UCSD-AML1 (cell line): ENCODE measurements at regions not wholly inside any gene's neighbourhood (a gene's known extent, or its start where the extent isn't known, plus 50 kb on each side); places are given as distances from the start of the nearest gene placed in this dataset.

Source experiments
- DNase-seq: peaks from one replicate; lab custom pipeline; 2025; ENCODE audit not compliant: unreplicated experiment; lab: John Stamatoyannopoulos, UW

DNA sequence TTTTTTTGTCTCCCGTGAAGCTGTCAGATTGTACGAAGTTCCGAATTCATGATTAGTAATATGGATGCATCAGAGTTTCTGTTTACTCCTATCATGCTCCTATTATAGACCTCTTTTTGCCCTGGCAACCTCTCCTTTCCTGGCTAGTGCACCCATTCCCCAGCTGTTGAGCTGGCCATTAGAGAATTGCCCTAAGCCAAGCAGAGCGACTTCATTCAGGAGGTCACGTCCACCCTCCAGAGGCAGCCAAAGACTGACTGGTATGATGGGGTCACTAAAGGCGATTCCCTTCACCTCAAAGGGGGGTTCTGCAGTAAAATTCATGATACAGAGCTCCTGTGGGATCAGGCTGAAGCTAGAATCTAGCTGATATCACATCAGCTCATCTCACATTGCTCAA is 351.9 kb downstream of the BTBD3 start:
- no peak for DNase-seq

GRCh38 chr20:12270863-12271262 is 353.2 kb downstream of the BTBD3 start:
- DNase-seq, result no peak

DNA sequence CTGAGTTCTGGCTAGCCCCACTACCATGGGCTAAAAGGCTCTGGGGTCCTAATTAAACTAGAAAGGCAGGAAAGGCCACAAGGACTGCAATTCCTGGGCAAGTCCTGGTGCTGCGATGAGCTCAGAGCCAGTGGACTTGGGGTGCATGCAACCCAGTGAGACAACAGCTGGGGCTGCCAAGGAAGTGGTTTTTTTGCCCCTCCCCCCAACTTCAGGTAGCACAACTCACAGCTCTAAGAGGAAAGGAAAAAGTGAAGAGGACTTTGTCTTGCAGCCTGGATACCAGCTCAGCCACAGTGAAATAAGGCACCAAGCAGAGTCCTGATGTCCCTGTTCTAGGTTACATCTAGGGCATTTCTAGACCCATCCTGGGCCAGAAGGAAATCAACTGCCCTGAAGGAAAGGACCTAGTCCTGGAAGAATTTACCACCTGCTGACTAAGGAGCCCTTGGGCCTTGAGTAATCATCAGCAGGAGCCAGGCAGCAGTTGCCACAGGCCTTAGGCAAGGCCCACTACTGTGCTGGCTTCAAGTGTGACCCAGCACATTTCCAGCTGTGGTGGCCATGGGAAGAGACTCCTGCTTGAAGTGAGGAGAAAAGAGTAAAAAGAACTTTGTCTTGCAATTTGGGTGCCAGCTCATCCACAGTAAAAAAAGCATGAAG is 358.4 kb downstream of the BTBD3 start:
- DNase-seq, result no peak

DNA sequence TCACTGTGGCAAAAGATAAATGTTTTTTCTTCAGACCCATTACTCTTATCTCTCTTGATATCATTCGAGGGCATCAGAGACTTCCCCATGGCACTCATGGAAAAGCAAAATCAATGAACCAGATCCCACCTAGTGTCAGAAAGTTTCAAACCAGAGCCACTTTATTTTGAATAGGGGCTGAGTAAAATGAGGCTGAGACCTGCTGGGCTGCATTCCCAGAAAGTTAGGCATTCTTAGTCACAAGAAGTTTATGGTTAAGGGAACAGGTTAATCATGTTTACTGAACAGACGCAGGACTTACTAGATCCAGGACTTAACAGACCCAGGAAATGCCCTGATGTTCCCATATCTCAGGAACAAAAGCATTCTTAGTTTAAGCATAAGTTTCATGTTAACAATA is 369.9 kb downstream of the BTBD3 start:
- DNase-seq, result no peak

DNA sequence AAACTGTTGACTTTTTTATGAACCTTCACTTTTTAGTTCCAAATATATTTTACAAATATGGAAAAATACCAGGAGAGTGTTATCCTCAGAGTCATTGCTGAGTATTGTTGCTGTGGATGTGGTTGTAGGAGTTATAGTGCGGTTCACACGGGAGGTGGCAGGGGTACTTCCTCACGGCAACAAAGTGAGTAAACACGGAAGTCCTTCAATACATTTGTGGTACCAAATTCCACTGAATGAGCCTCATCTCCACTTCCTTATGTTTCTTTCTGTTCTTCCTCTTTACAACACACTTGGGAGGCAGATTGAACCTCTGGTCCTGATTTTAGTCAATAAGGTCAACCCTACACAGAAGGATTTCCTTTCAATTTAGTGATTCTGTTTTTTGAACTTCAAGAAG is 371.8 kb downstream of the BTBD3 start:
- DNase-seq, result no peak

DNA sequence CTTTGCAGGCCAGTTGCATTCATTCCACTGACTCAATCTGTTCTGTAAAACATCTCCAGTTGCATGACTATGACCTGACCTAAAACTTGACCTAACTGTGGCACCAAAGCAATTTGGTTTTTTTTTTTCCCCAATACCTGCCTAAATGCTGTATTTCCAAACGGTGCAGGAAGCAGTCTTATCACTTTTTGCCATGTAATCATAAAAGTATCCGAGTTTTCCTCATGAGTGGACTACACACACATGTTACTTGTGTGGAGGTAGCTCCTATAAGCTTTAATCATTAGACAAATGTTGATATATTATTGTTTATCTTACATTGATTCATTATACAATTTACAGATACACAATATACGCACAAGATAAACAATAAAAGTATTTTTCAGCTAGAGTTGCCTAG is 373.7 kb downstream of the BTBD3 start:
- DNase-seq, result no peak

GRCh38 chr20:12293900-12294299 is 376.2 kb downstream of the BTBD3 start:
- no peak for DNase-seq

DNA sequence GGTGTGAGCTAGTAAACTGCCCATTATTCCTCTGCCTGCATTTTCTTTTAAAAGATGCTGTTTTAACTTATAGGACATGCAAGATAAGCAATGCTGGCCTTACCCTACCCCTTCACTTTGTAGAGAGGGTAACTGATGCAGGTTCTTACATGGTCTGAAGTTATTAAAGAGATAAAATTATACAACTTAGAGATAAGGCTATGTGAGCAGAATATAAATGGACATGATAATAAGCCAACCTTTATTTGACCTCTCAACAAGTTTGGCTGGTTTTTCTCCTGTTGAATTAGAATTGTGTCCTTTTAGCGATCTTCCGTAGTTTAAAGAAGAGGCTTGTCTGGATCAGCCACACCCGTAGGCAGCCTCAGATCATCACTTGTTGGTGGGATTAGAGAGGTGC is 377.0 kb downstream of the BTBD3 start:
- no peak for DNase-seq

DNA sequence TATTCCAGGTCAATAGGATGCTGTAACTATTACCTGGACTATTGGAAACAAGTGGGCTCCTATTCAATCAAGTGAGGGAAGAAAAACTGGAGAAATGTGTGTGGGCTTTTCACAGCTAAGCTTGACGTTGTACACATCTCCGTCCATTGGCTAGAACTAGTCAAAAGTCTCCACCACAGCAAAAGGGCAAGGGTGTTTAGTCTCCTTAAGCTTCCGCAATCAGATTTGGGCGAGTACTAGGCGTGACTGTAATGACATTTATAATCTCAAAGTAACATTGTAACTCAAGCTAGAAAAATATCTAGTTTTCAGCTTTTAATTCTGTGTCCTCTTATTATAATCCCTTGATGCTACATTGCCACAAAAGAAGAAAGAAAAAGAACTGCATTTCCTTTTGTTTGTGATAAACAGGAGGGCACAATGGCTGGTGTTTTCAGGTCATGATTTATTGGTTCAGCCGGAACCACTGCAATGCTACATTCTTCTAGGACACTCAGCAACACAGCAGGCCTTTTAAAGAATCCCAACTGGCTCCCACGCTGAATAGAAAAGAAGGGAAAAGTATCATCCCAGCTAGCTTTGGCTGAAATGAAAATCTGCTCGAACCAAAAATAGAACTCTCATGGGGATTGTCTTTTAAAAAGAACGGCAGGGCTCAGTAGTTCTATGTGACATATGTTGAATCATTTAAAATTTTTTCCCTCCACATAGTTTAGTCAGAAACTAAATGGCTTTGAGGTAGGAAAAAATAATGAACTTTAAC is 387.7 kb downstream of the BTBD3 start:
- DNase-seq, result no peak

GRCh38 chr20:12306107-12306506 is 388.4 kb downstream of the BTBD3 start:
- no peak for DNase-seq

DNA sequence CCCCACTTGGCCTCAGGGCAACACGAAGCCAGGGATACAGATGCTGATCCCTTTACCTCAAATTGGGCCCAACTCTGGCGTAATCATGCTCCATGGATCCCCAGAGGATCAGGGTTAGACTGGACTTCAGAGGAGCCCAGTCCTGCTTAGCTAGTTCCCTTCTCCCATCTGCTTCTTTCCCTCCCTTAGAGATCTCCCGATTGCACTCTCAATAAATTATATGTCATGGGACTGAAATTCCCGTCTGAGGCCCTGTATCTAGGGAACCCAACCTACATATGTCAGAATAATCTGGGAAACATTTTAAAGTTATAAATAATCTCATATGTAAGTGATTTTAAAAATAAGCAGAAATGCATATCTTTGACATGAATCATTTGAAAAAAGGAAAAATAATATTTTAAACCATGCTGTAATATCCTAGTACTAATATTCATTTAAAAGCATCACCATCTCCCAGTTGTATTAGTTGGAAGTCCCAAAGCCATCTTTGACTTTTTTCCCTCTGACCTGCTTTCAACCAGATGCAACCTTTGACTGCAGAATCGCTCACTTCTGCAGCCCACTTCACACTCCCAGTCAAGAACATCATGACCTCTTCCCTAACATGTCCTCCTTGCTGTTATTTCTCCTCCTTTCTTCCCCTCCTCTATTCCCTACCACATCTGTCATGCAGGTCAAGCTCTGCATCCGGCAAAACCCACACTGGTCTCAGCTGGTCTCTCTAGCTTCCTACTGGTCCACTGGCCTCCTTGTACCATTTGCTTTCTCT is 393.6 kb downstream of the BTBD3 start:
- no peak for DNase-seq

GRCh38 chr20:12315652-12316051 is 398.0 kb downstream of the BTBD3 start:
- no peak for DNase-seq

DNA sequence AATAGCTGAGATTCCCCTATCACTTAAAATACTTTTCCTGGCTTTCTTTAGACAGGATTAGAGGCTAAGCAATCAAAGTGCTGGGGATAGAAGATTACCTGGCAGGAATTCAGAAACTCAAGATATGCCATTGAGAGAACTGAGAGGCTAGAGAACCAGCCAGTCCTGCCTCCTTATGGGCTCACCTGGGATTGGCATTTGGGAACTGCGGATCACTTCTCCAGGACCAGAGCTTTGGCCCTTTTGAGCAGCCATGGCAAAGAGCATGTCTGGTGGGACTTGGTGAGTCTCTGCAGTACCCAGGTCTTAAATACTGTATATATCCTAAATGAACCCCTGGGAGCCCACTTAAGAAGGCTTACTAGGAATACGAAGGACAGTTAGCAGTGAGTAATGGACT is 399.1 kb downstream of the BTBD3 start:
- DNase-seq, result no peak

GRCh38 chr20:12317433-12317832 is 399.7 kb downstream of the BTBD3 start:
- no peak for DNase-seq

DNA sequence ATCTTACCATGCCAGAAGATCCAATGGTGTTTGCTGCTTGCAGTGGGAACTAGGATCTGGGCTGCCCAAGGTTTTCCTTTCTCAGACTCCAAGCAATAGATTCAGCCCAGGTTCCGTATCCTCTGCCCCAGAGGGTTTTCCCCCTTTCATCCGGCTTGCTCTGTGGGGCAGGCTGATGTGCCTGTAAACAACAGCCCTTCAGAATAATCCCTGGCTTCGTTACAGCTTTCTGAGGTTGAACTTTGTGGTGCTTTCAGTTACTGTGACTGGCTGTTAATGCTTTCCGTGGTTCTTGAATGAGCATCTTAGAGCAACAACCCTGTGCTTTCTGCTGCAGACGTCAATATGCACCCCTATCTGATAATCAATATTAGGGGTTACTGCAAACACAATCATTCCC is 400.4 kb downstream of the BTBD3 start:
- no peak for DNase-seq

GRCh38 chr20:12321736-12322135 is 404.0 kb downstream of the BTBD3 start:
- no peak for DNase-seq

DNA sequence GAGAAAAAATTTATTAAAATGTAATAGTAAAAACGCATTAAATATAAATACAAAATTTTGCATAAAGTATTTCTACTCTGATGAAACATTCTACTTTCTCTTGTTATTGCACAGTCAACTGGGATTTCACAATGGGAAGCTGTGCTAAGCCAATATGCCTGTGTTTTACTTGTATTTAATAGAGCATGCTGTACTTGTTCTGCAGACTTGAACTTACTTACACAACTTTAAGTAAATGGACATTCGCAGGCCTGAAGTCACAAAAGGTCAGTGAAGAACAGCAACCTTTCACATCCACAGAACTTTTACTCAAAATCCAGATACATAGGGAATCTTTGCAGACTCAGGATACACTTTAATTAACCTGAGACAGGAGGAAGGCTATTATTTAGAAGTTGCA is 409.5 kb downstream of the BTBD3 start:
- DNase-seq, result no peak

DNA sequence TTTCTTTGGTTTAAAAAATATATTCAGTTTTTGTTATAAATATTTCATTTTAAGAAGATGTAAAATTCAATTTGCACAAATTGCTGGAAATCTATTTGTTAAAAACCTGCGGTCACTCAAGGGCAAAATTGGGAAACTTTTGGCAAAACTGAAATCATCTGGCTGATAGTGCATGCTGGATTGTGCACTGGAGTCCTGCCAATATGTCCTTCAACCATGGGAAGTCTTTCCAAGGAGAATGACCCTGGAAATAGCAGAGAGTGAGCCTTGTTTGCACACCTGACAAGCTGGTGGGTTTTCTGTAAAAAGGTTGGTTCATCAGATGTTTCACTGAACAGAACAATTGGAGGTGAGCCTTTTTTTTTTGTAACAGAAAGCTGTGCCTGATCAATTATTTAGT is 413.5 kb downstream of the BTBD3 start:
- DNase-seq, result no peak

GRCh38 chr20:12337601-12338000 is 419.9 kb downstream of the BTBD3 start:
- DNase-seq, result no peak

- DNase-seq, result no peak
Measured at GRCh38 chr20:12345978-12346377, 428.3 kb downstream of the BTBD3 start.

DNA sequence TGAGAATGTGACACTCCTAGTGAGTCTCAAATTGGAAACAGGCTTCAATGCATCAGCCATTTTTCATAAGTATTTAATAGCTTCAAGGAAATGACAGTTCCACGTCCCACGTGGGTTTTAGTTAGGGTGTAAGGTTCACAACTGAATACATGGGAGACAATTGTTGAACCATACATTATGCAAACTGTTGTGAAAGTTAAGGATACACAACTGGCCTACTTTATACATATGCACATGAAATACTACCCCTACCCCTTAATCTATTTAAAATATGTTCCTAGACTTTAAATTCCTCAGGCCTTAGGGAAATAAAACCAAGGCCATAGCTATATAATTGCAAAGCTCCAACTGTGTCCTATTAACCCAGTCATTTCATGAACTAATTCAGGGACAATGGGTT is 436.1 kb downstream of the BTBD3 start:
- no peak for DNase-seq

GRCh38 chr20:12354725-12355124 is 437.0 kb downstream of the BTBD3 start:
- DNase-seq, result no peak
